H1 (cell line): ENCODE measurements at regions not wholly inside any gene's neighbourhood (a gene's known extent, or its start where the extent isn't known, plus 50 kb on each side); places are given as distances from the start of the nearest gene placed in this dataset.

Experiments used
- CTCF ChIA-PET: fragments of 300-600 bp; sonication (Branson Sonifier 250); formaldehyde crosslinking; loops from one replicate; lab custom pipeline; 2021; ENCODE audit not compliant: partially characterized antibody; lab: Charles Lee
- POLR2A ChIA-PET: fragments of 300-600 bp; sonication (Branson Sonifier 250); formaldehyde crosslinking; loops from one replicate; lab custom pipeline; 2021; ENCODE audit warnings: inconsistent platforms; ENCODE audit not compliant: partially characterized antibody; lab: Charles Lee
- DNase-seq, 2 experiments: peaks; one replicate each; pipeline versions ENCODE4 v3.0.0 to v3.0.0-alpha.2; 2010 to 2022; ENCODE audit warnings: low spot score in 2 of 2, low read depth in 1 of 2, mixed read lengths in 1 of 2
- FAIRE-seq: peaks from 2 replicates; lab custom pipeline; 2011; peaks lifted over from hg19 to GRCh38; lab: Jason Lieb, UNC
- H2AFZ ChIP-seq: 2 replicates; pipeline ENCODE4 v1.8.1; 2012; ENCODE audit warnings: low read length, inconsistent platforms
- H2AK5ac ChIP-seq: 2 replicates; pipeline ENCODE4 v1.6.1; 2013; ENCODE audit warnings: low read depth, low read length
- H2BK120ac ChIP-seq: replicated peaks from 2 replicates; pipeline ENCODE3; 2013; ENCODE audit warnings: low read depth, low read length, inconsistent platforms
- H2BK12ac ChIP-seq: 2 replicates; pipeline ENCODE4 v1.6.1; 2013; ENCODE audit warnings: low read depth, low read length
- H2BK15ac ChIP-seq: 2 replicates; pipeline ENCODE4 v1.6.1; 2013; ENCODE audit warnings: low read length
- H2BK20ac ChIP-seq: 2 replicates; pipeline ENCODE4 v1.6.1; 2013; ENCODE audit warnings: low read length
- H2BK5ac ChIP-seq: 2 replicates; pipeline ENCODE4 v1.6.1; 2013; ENCODE audit warnings: low read depth, low read length
- H3K14ac ChIP-seq: 2 replicates; pipeline ENCODE4 v1.6.1; 2013; ENCODE audit warnings: inconsistent platforms; ENCODE audit not compliant: insufficient read length
- H3K18ac ChIP-seq: 2 replicates; pipeline ENCODE4 v1.6.1; 2013; ENCODE audit warnings: low read length; ENCODE audit errors: extremely low read depth
- H3K23ac ChIP-seq: 2 replicates; pipeline ENCODE4 v1.6.1; 2013; ENCODE audit warnings: inconsistent platforms; ENCODE audit not compliant: insufficient read length
- H3K23me2 ChIP-seq: 2 replicates; pipeline ENCODE4 v1.6.1; 2013; ENCODE audit warnings: low read depth, low read length
- H3K27ac ChIP-seq: 2 replicates; pipeline ENCODE4 v1.6.1; 2011; ENCODE audit warnings: low read depth, low read length, inconsistent platforms
- H3K27me3 ChIP-seq, 4 experiments: replicated peaks in 1 of 4; 1 replicate in 1 of 4; 2 replicates in 3 of 4; pipeline versions ENCODE4 v1.6.1 to v1.8.1; 2011 to 2013; ENCODE audit warnings: low read length in 3 of 4, mild to moderate bottlenecking in 3 of 4, inconsistent platforms in 2 of 4, mixed read lengths in 2 of 4, moderate library complexity in 1 of 4; ENCODE audit not compliant: control insufficient read depth in 3 of 4, insufficient read depth in 3 of 4; ENCODE audit errors: extremely low read depth in 1 of 4
- H3K36me3 ChIP-seq, 4 experiments: 2 replicates each; pipeline versions ENCODE4 v1.6.1 to v1.8.1; 2011 to 2013; ENCODE audit warnings: mild to moderate bottlenecking in 4 of 4, low read length in 3 of 4, moderate library complexity in 2 of 4, control low read depth in 1 of 4, inconsistent platforms in 1 of 4; ENCODE audit not compliant: insufficient read depth in 4 of 4, control insufficient read depth in 2 of 4
- H3K4ac ChIP-seq: replicated peaks from 2 replicates; pipeline ENCODE3; 2013; ENCODE audit warnings: low read length, low read depth, mixed read lengths, inconsistent platforms; ENCODE audit not compliant: insufficient read length
- H3K4me1 ChIP-seq, 4 experiments: replicated peaks in 1 of 4; 1 replicate in 1 of 4; 2 replicates in 3 of 4; pipeline versions ENCODE4 v1.6.1 to v1.8.1; 2011 to 2013; ENCODE audit warnings: low read length in 3 of 4, inconsistent platforms in 2 of 4, mixed read lengths in 1 of 4; ENCODE audit not compliant: insufficient read depth in 4 of 4, control insufficient read depth in 3 of 4
- H3K4me2 ChIP-seq, 2 experiments: 2 replicates each; pipeline versions ENCODE4 v1.6.1 to v1.8.1; 2011 to 2013; ENCODE audit warnings: low read depth in 2 of 2, low read length in 2 of 2, control low read depth in 1 of 2, inconsistent platforms in 1 of 2, mild to moderate bottlenecking in 1 of 2; ENCODE audit not compliant: insufficient read depth in 1 of 2
- H3K4me3 ChIP-seq, 4 experiments: fragments of 200-600, 300-600 bp in 1 of 4; sonication (generic), shearing (Covaris generic), sonication (Bioruptor Twin) in 1 of 4; 2 replicates each; pipeline versions ENCODE4 v1.5.1 to v1.8.1; 2011 to 2016; ENCODE audit warnings: low read length in 4 of 4, low read depth in 3 of 4, control low read depth in 2 of 4, inconsistent platforms in 2 of 4, mild to moderate bottlenecking in 2 of 4, mixed read lengths in 1 of 4, moderate library complexity in 1 of 4; ENCODE audit not compliant: insufficient read depth in 2 of 4; ENCODE audit errors: extremely low read depth in 1 of 4
- H3K56ac ChIP-seq: replicated peaks from 2 replicates; pipeline ENCODE3; 2013; ENCODE audit warnings: low read depth, mild to moderate bottlenecking, mixed read lengths, low read length, inconsistent platforms; ENCODE audit not compliant: insufficient read length
- H3K79me1 ChIP-seq: 2 replicates; pipeline ENCODE4 v1.6.1; 2013; ENCODE audit warnings: low read depth, low read length, control low read depth
- H3K79me2 ChIP-seq, 2 experiments: 2 replicates each; pipeline versions ENCODE4 v1.6.1 to v1.8.1; 2012 to 2013; ENCODE audit warnings: low read length in 2 of 2, mild to moderate bottlenecking in 2 of 2, inconsistent platforms in 1 of 2; ENCODE audit not compliant: insufficient read depth in 2 of 2, control insufficient read depth in 1 of 2
- H3K9ac ChIP-seq, 4 experiments: replicated peaks in 1 of 4; 1 replicate in 1 of 4; 2 replicates in 3 of 4; pipeline versions ENCODE4 v1.6.1 to v1.8.1; 2011 to 2013; ENCODE audit warnings: low read depth in 3 of 4, low read length in 3 of 4, control low read depth in 2 of 4, mild to moderate bottlenecking in 2 of 4, moderate library complexity in 2 of 4, inconsistent platforms in 1 of 4; ENCODE audit errors: extremely low read depth in 1 of 4
- H3K9me3 ChIP-seq, 2 experiments: 2 replicates each; pipeline versions ENCODE4 v1.6.1 to v1.8.1; 2012 to 2013; ENCODE audit warnings: mild to moderate bottlenecking in 2 of 2, moderate library complexity in 2 of 2, control low read depth in 1 of 2, inconsistent platforms in 1 of 2, low read depth in 1 of 2, low read length in 1 of 2, mixed read lengths in 1 of 2; ENCODE audit not compliant: insufficient read depth in 2 of 2
- H4K20me1 ChIP-seq, 2 experiments: replicated peaks in 1 of 2; 2 replicates each; pipeline versions ENCODE3 to v1.8.1; 2011 to 2013; ENCODE audit warnings: inconsistent platforms in 2 of 2, low read length in 2 of 2, mild to moderate bottlenecking in 1 of 2; ENCODE audit not compliant: insufficient read depth in 2 of 2, control insufficient read depth in 1 of 2
- H4K5ac ChIP-seq: 2 replicates; pipeline ENCODE4 v1.6.1; 2013; ENCODE audit warnings: low read length, low read depth, mixed read lengths, inconsistent platforms; ENCODE audit not compliant: insufficient read length
- H4K8ac ChIP-seq: 2 replicates; pipeline ENCODE4 v1.8.0; 2013; ENCODE audit warnings: mild to moderate bottlenecking, moderate library complexity, low read length, inconsistent platforms; ENCODE audit not compliant: insufficient read depth; ENCODE audit errors: extremely low read depth
- H4K91ac ChIP-seq: replicated peaks from 2 replicates; pipeline ENCODE3; 2013; ENCODE audit warnings: low read length, mixed read lengths, inconsistent platforms; ENCODE audit not compliant: insufficient read length
- CBX8 ChIP-seq: fragments of 300-800, 300-1000 bp; sonication (generic); IDR thresholded peaks from 2 replicates; pipeline ENCODE4 v1.7.1; 2016; ENCODE audit warnings: low read depth, low read length, borderline replicate concordance
- CHD2 ChIP-seq: IDR thresholded peaks from 2 replicates; pipeline ENCODE4 v1.6.1; 2012; ENCODE audit warnings: low read length, improper control_type of control experiment
- EP300 ChIP-seq, 2 experiments: IDR thresholded peaks; 1 replicate in 1 of 2; 2 replicates in 1 of 2; pipeline ENCODE4 v1.6.1; 2011 to 2012; ENCODE audit warnings: low read depth in 2 of 2, low read length in 2 of 2, mild to moderate bottlenecking in 2 of 2, borderline replicate concordance in 1 of 2, inconsistent platforms in 1 of 2, moderate library complexity in 1 of 2
- FOSL1 ChIP-seq: IDR thresholded peaks from 2 replicates; pipeline ENCODE4 v1.6.1; 2011; ENCODE audit warnings: mild to moderate bottlenecking, low read depth, low read length, moderate library complexity; ENCODE audit not compliant: insufficient read depth
- HDAC6 ChIP-seq: IDR thresholded peaks from one replicate; pipeline ENCODE4 v1.7.1; 2012; ENCODE audit warnings: low read depth, mild to moderate bottlenecking, inconsistent platforms, low read length, moderate library complexity
- MAFK ChIP-seq: IDR thresholded peaks from 2 replicates; pipeline ENCODE4 v1.6.1; 2012; ENCODE audit warnings: low read depth, mild to moderate bottlenecking, improper control_type of control experiment, low read length
- NANOG ChIP-seq: IDR thresholded peaks from 2 replicates; pipeline ENCODE4 v1.6.1; 2011; ENCODE audit warnings: low read length, low read depth, mild to moderate bottlenecking, inconsistent platforms; ENCODE audit not compliant: insufficient read depth, poor library complexity, severe bottlenecking
- SP4 ChIP-seq: IDR thresholded peaks from 2 replicates; pipeline ENCODE4 v1.6.1; 2012; ENCODE audit warnings: low read length, inconsistent platforms
- TBP ChIP-seq: IDR thresholded peaks from 2 replicates; pipeline ENCODE4 v1.6.1; 2011; ENCODE audit warnings: low read depth, low read length, improper control_type of control experiment
- WGBS, 2 experiments: shearing (Covaris generic) in 1 of 2; methylation state at CpG; one replicate each; pipeline versions ENCODE4 v1.1.6 to v1.1.7; 2013 to 2015; ENCODE audit warnings: low lambda C conversion rate in 2 of 2, mixed read lengths in 2 of 2, inconsistent platforms in 1 of 2, low coverage in 1 of 2, missing lambda C conversion rate in 1 of 2; ENCODE audit not compliant: insufficient replicate concordance in 2 of 2, insufficient coverage in 1 of 2, insufficient read length in 1 of 2; ENCODE audit errors: extremely low coverage in 1 of 2, missing lambda C conversion rate in 1 of 2; 5-methylcytosine and 5-hydroxymethylcytosine counted together
- TF ChIP-seq, protein P1 (sequence below): IDR thresholded peaks from 2 replicates; pipeline ENCODE4 v1.6.1; 2011; ENCODE audit warnings: low read length, improper control_type of control experiment

DNA sequence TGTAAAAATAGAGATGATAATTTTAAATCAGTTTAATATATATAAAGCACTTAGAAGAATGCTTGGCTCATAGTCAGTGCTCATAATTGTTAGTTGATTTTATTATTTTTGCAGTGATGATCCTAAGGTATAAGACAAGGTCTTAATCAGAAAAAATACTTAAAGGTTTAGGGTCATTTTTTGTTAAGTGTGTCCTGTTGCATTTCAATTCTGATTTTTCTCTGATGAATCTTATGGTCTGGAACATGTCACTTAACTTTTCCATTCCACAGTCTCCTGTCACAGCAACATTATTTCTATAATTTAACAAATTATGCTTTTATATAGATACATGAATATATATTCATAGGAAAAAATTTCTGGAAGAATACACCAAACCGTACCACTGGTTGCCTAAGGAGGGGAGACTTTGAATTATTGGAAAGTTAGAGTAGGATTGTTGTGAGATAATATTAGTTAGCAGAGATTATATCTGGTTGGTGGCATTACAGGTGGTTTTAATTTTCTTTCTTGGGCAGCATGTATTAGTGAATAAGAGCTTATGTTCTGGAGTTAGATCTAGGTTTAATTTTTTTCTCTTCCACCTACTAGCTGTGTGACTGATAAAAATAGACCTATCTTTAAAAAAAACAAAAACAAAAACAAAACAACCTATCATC is 188.7 kb downstream of the TANC2 start:
- no peak overlapping the region for H3K9ac ChIP-seq
- H3K56ac ChIP-seq, result no peak overlapping the region
- FAIRE-seq (no peak), DNase-seq (no peak)
- no peak overlapping the region for H2BK12ac ChIP-seq
- H3K9me3 ChIP-seq, result no peaks in the 10 kb centered on the region
- no peak overlapping the region for H3K18ac ChIP-seq
- no peak overlapping the region for H3K23ac ChIP-seq
- H2BK15ac ChIP-seq, result no peak overlapping the region
- WGBS, 2 experiments, result 92% methylated on average over 1 of the region's 1 CpG; no CpG with 5 or more reads in 1 of the 2 experiments
- no peak overlapping the region for H4K5ac ChIP-seq
- H2BK20ac ChIP-seq, result no peak overlapping the region
- no peak overlapping the region for H3K27ac ChIP-seq
- no peak overlapping the region for H4K91ac ChIP-seq
- no peak overlapping the region for H4K8ac ChIP-seq
- H3K27me3 ChIP-seq, result no peaks in the 10 kb centered on the region
- CTCF ChIA-PET, result no interaction called here
- no peak overlapping the region for H2BK5ac ChIP-seq
- H2AFZ ChIP-seq, result no peak overlapping the region
- H3K36me3 ChIP-seq, result no peaks in the 10 kb centered on the region
- no peaks in the 10 kb centered on the region for H3K79me2 ChIP-seq
- no peaks in the 10 kb centered on the region for H4K20me1 ChIP-seq
- no peak for TF ChIP-seq MAFK
- TF ChIP-seq TBP, result no peak
- no peak for TF ChIP-seq CHD2
- TF ChIP-seq, protein P1, sequence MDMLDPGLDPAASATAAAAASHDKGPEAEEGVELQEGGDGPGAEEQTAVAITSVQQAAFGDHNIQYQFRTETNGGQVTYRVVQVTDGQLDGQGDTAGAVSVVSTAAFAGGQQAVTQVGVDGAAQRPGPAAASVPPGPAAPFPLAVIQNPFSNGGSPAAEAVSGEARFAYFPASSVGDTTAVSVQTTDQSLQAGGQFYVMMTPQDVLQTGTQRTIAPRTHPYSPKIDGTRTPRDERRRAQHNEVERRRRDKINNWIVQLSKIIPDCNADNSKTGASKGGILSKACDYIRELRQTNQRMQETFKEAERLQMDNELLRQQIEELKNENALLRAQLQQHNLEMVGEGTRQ, result no peak
- no peak for TF ChIP-seq NANOG
- no peak for TF ChIP-seq SP4
- TF ChIP-seq HDAC6, result no peak
- no peak for TF ChIP-seq FOSL1
- no peak for TF ChIP-seq CBX8
- no peak for TF ChIP-seq EP300 (IDR thresholded peaks at IDR 0.05; ENCODE audit: borderline replicate concordance in 1 of 2, low read depth in 2 of 2, low read length in 2 of 2)
- POLR2A ChIA-PET, result no interaction called here
- no peak overlapping the region for H3K14ac ChIP-seq
- no peaks in the 10 kb centered on the region for H3K79me1 ChIP-seq
- H3K4me2 ChIP-seq, result no peak overlapping the region
- no peak overlapping the region for H3K4ac ChIP-seq
- no peaks in the 10 kb centered on the region for H3K23me2 ChIP-seq
- H3K4me1 ChIP-seq, result peaks cover 0 to 13% (median 3%) of the 10 kb centered on the region in 4 experiments; a peak in 3 of 7 replicates
- no peak overlapping the region for H3K4me3 ChIP-seq
- H2BK120ac ChIP-seq, result no peak overlapping the region
- H2AK5ac ChIP-seq, result no peak overlapping the region
